Sigmoid colon (tissue), 6 donors: ENCODE measurements at regions not wholly inside any gene's neighbourhood (a gene's known extent, or its start where the extent isn't known, plus 50 kb on each side); places are given as distances from the start of the nearest gene placed in this dataset.

ENCODE experiments used
- DNase-seq: peaks from one replicate; pipeline ENCODE4 v3.0.0-alpha.2; 2019
- H3K27ac ChIP-seq, 4 donors: fragments of 200-600 bp; sonication (generic); one replicate each; pipeline ENCODE4 v1.5.1; 2016 to 2019; ENCODE audit warnings: mild to moderate bottlenecking in 1 of 4
- H3K27me3 ChIP-seq, 3 donors: fragments of 200-600 bp; sonication (generic); one replicate each; pipeline ENCODE4 v1.5.1; 2019; ENCODE audit warnings: mild to moderate bottlenecking in 1 of 3
- H3K36me3 ChIP-seq, 4 donors: fragments of 200-600 bp; sonication (generic); one replicate each; pipeline ENCODE4 v1.5.1; 2016 to 2019
- H3K4me1 ChIP-seq, 4 donors: fragments of 200-600 bp; sonication (generic); one replicate each; pipeline ENCODE4 v1.5.1; 2017 to 2019
- H3K4me3 ChIP-seq, 4 donors: fragments of 200-600 bp; sonication (generic); one replicate each; pipeline ENCODE4 v1.5.1; 2017 to 2019; ENCODE audit warnings: mild to moderate bottlenecking in 2 of 4, moderate library complexity in 1 of 4
- H3K9me3 ChIP-seq, 4 donors: fragments of 200-600 bp in 3 of 4; sonication (generic) in 3 of 4; one replicate each; pipeline versions ENCODE4 v1.5.1 to v1.6.1; 2013 to 2019
- EP300 ChIP-seq, 4 donors: sonication (generic); formaldehyde crosslinking; IDR thresholded peaks; one replicate each; pipeline ENCODE4 v1.6.1; 2017; ENCODE audit warnings: antibody characterized with exemption in 4 of 4
- POLR2A ChIP-seq, 2 donors: fragments of 450-650 bp; IDR thresholded peaks; one replicate each; pipeline ENCODE4 v1.6.1; 2016; ENCODE audit warnings: antibody characterized with exemption in 2 of 2, mild to moderate bottlenecking in 2 of 2, moderate library complexity in 2 of 2
- POLR2AphosphoS5 ChIP-seq, 4 donors: sonication (generic); formaldehyde crosslinking; IDR thresholded peaks; one replicate each; pipeline ENCODE4 v1.6.1; 2017; ENCODE audit warnings: antibody characterized with exemption in 4 of 4
- WGBS, 2 donors: extraction: QIAGEN DNeasy Blood & Tissue Kit; methylation state at CpG; one replicate each; pipeline ENCODE4 v1.1.7; 2013; 5-methylcytosine and 5-hydroxymethylcytosine counted together
- intact Hi-C: fragments of 100-400 bp; cut with DNase I; formaldehyde crosslinking; loops from one replicate; pipeline ENCODE4 v1.15.1; 2023
- TF ChIP-seq, protein P1 (sequence below), 4 experiments: fragments of 450-650 bp in 3 of 4; fragments of 200-600 bp in 1 of 4; IDR thresholded peaks; one replicate each; pipeline ENCODE4 v1.5.1; 2016 to 2019; ENCODE audit warnings: antibody characterized with exemption in 4 of 4, mild to moderate bottlenecking in 3 of 4, moderate library complexity in 2 of 4
- donor health status: healthy with polysubstance abuse.
- donor health status: healthy.

DNA sequence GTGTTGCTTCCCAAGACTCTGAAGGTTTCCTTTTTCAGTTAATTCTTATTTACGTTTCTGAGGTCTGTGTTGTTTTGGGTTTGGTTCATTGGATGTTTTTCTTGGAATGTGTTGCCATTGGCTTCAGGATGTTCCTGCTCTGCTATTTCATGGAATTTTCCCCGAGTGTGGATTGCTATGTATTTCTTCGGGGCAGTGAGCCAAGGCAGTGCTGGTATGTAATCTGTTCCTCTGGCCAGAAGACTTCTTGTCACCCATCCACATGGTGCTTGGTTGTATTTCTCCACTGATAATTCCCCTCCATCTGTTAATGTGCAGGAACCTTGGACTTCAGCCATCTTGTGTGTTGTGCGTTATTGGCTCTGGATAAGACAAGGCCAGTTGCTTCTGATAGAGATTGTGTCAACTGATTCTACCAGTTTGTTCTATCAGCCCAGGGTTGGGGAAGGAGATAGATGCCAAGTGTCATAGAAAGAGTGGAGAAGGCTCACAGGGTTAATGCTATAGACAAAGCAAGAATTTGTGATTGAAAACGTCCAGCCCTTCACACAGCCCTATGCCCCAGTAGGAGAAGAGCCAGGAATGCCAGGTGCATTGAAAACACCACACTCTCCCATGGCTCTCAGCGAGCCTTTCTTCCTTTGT, 505.2 kb downstream of the PLPP3 start:
- TF ChIP-seq EP300 (IDR thresholded peaks at IDR 0.05) (peak in 1 of 4 donors; percentile 10), POLR2AphosphoS5 (IDR thresholded peaks at IDR 0.05) (peak; percentile 19 to 55 (median 32))
- TF ChIP-seq, protein P1, sequence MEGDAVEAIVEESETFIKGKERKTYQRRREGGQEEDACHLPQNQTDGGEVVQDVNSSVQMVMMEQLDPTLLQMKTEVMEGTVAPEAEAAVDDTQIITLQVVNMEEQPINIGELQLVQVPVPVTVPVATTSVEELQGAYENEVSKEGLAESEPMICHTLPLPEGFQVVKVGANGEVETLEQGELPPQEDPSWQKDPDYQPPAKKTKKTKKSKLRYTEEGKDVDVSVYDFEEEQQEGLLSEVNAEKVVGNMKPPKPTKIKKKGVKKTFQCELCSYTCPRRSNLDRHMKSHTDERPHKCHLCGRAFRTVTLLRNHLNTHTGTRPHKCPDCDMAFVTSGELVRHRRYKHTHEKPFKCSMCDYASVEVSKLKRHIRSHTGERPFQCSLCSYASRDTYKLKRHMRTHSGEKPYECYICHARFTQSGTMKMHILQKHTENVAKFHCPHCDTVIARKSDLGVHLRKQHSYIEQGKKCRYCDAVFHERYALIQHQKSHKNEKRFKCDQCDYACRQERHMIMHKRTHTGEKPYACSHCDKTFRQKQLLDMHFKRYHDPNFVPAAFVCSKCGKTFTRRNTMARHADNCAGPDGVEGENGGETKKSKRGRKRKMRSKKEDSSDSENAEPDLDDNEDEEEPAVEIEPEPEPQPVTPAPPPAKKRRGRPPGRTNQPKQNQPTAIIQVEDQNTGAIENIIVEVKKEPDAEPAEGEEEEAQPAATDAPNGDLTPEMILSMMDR (IDR thresholded peaks at IDR 0.05): no peak
- 48 to 65% methylated on average over 6 of the region's 6 CpGs for WGBS, 2 donors
- Histone ChIP-seq H3K9me3 (no peaks in the 10 kb centered on the region), H3K27me3 (no peaks in the 10 kb centered on the region), H3K36me3 (no peaks in the 10 kb centered on the region), H3K4me3 (no peak overlapping the region), H3K4me1 (peaks cover 0 to 22% (median 19%) of the 10 kb centered on the region in 4 donors), H3K27ac (peak overlapping the region; percentile 39 to 68 (median 62))
- peak; percentile 87 for DNase-seq
- intact Hi-C loops: no loop called here

DNA sequence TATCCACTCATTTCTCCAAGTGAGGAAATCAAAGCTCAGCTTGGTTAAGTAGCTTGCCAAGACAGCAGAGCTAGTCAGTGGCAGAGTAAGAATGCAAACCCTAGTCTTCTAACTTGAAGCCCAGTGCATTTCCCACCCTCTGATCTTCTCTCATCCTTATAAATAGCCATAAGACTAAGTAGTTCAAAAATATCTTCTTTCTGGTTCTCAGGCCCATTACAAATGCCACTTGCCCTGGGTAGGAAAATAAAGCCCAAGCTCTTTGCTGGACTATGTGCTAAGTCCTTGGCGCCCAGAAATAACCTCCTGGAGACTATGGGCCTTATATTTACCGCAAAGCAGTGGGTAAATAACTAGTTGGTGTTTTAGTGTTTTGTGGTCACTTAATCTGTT, 505.8 kb downstream of the PLPP3 start:
- Histone ChIP-seq H3K27me3 (no peaks in the 10 kb centered on the region), H3K4me3 (no peak overlapping the region), H3K36me3 (no peaks in the 10 kb centered on the region), H3K27ac (peak overlapping the region; percentile 39 to 68 (median 62)), H3K4me1 (peaks cover 0 to 22% (median 19%) of the 10 kb centered on the region in 4 donors), H3K9me3 (no peaks in the 10 kb centered on the region)
- WGBS, 2 donors: 82 to 84% methylated on average over 2 of the region's 2 CpGs
- no peak for TF ChIP-seq POLR2AphosphoS5 (IDR thresholded peaks at IDR 0.05)
- TF ChIP-seq, protein P1 (IDR thresholded peaks at IDR 0.05): no peak
- no peak for TF ChIP-seq POLR2A (IDR thresholded peaks at IDR 0.05)
- no peak for TF ChIP-seq EP300 (IDR thresholded peaks at IDR 0.05)
- intact Hi-C loops: no loop called here
- DNase-seq: no peak

DNA sequence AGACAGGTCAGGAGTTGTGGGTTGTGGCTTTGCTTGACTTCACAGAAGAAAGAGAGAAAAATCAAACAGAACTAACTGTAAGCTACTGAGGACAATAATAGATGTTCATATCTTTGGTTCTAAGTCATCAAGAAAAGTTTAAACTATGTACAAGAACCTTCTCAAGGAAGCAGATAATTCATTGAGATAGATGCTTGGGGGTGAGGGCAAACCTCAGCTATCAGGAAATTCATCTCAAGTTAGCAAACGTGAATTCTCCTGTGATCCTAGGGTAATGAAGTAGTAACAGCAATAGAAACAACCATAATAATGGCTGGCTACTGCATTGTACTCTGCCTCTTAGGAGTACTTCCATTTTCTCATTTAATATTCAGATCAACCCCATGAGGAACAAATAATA, 506.2 kb downstream of the PLPP3 start:
- Histone ChIP-seq H3K27me3 (no peaks in the 10 kb centered on the region), H3K9me3 (no peaks in the 10 kb centered on the region), H3K27ac (peak overlapping the region; percentile 39 to 68 (median 62)), H3K4me1 (peaks cover 0 to 22% (median 19%) of the 10 kb centered on the region in 4 donors), H3K36me3 (no peaks in the 10 kb centered on the region), H3K4me3 (no peak overlapping the region)
- no peak for DNase-seq
- intact Hi-C loops: no loop called here
- 36 to 48% methylated on average over 1 of the region's 1 CpG for WGBS, 2 donors
- TF ChIP-seq EP300 (IDR thresholded peaks at IDR 0.05): no peak
- TF ChIP-seq POLR2AphosphoS5 (IDR thresholded peaks at IDR 0.05): no peak
- no peak for TF ChIP-seq POLR2A (IDR thresholded peaks at IDR 0.05)
- TF ChIP-seq, protein P1 (IDR thresholded peaks at IDR 0.05): no peak

DNA sequence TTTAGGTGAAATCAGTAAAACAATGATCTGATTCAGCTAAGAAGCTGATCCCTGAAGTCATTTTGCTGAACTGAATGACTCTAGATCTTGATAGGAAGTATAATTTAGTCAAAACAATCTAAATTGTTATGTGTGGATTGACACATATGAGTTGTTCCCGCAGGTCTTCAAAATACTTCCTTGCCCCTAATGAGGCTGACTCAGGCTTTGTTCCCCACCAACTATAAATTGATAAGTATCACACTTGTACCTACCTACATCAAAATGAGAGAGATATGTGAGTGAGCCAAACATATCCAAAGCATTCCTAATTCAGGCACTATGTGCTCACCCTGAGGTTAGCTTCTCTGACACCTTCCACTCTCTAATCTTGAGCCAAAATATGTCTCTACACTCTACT, 507.1 kb downstream of the PLPP3 start:
- WGBS, 2 donors: 81 to 89% methylated on average over 1 of the region's 1 CpG
- DNase-seq: no peak
- Histone ChIP-seq H3K4me3 (no peak overlapping the region), H3K4me1 (peaks cover 0 to 22% (median 19%) of the 10 kb centered on the region in 4 donors), H3K27ac (peak overlapping the region in 1 of 4 donors; percentile 68), H3K9me3 (no peaks in the 10 kb centered on the region), H3K36me3 (no peaks in the 10 kb centered on the region), H3K27me3 (no peaks in the 10 kb centered on the region)
- TF ChIP-seq, protein P1 (IDR thresholded peaks at IDR 0.05): no peak
- TF ChIP-seq EP300 (IDR thresholded peaks at IDR 0.05) (no peak), POLR2AphosphoS5 (IDR thresholded peaks at IDR 0.05) (no peak), POLR2A (IDR thresholded peaks at IDR 0.05) (no peak)
- intact Hi-C loops: no loop called here

DNA sequence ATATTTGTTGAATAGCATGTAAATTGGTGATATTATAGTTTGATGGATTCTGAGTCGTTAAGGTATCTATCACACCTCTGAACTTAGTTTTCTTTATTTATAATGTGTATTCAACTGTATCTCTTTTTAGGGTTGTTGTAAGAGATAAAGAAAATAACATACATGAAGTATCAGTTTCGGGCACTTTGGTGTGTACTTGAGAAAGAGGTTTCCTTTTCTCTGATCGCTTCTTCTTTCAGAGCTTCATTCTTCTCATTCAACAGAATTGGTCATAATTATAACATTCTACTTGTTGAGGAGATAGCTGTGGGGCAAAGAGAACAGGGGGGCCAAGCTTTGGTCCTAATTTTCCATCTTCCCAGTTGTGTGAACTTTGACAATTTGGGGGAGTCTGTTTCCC, 508.0 kb downstream of the PLPP3 start:
- DNase-seq: no peak
- TF ChIP-seq, protein P1 (IDR thresholded peaks at IDR 0.05): no peak
- TF ChIP-seq POLR2AphosphoS5 (IDR thresholded peaks at IDR 0.05) (no peak), EP300 (IDR thresholded peaks at IDR 0.05) (no peak)
- WGBS, 2 donors: 90 to 95% methylated on average over 3 of the region's 3 CpGs
- intact Hi-C loops: no loop called here
- H3K9me3 ChIP-seq: no peaks in the 10 kb centered on the region
- H3K36me3 ChIP-seq: no peaks in the 10 kb centered on the region
- no peak overlapping the region for H3K4me3 ChIP-seq
- no peaks in the 10 kb centered on the region for H3K27me3 ChIP-seq
- H3K4me1 ChIP-seq: peaks cover 0 to 22% (median 19%) of the 10 kb centered on the region in 4 donors
- H3K27ac ChIP-seq: no peak overlapping the region
